GM12878 (cell line): ENCODE measurements at regions not wholly inside any gene's neighbourhood (a gene's known extent, or its start where the extent isn't known, plus 50 kb on each side); places are given as distances from the start of the nearest gene placed in this dataset.

Experiments used
- ATAC-seq: fragments of 200-7000 bp; cut with Tn5 transposase; 3 replicates; pipeline ENCODE4 v1.9.1; 2020; ENCODE audit warnings: mild to moderate bottlenecking, moderate library complexity
- BruUV-seq: library from RNA; stranded (reverse); fragments of 400-500 nt; replicated peaks from 2 replicates; lab custom pipeline; 2021; lab: Mats Ljungman, UMichigan
- CTCF ChIA-PET: fragments of 300-600 bp; sonication (Branson Sonifier 250); formaldehyde crosslinking; extraction: SDS; loops from one replicate; lab custom pipeline; 2021; ENCODE audit warnings: inconsistent platforms; lab: Yijun Ruan, JAX
- POLR2A ChIA-PET: fragments of 350-600 bp; formaldehyde crosslinking; extraction: SDS; loops from one replicate; lab custom pipeline; 2021; ENCODE audit warnings: inconsistent platforms; lab: Charles Lee
- RAD21 ChIA-PET: fragments of 300-600 bp; sonication (Branson Sonifier 250); formaldehyde crosslinking; loops from one replicate; lab custom pipeline; 2023; ENCODE audit warnings: antibody characterized with exemption; ENCODE audit not compliant: unreplicated experiment; lab: Charles Lee
- SMC1A ChIA-PET: fragments of 300-600 bp; sonication (Branson Sonifier 250); formaldehyde crosslinking; loops from one replicate; lab custom pipeline; 2023; ENCODE audit not compliant: unreplicated experiment, uncharacterized antibody; lab: Charles Lee
- DNase-seq: peaks from one replicate; pipeline ENCODE4 v3.0.0-alpha.2; 2011; ENCODE audit warnings: low read depth, low spot score
- FAIRE-seq: peaks from 3 replicates; lab custom pipeline; 2011; peaks lifted over from hg19 to GRCh38; lab: Jason Lieb, UNC
- H2AFZ ChIP-seq: 2 replicates; pipeline ENCODE4 v1.6.0; 2011; ENCODE audit warnings: low read depth, low read length, control low read depth; ENCODE audit not compliant: control insufficient read depth
- H3K27ac ChIP-seq: 2 replicates; pipeline ENCODE4 v1.5.1; 2011; ENCODE audit warnings: control low read depth; ENCODE audit not compliant: control insufficient read depth, insufficient read depth
- H3K27me3 ChIP-seq, 2 experiments: replicated peaks in 1 of 2; 2 replicates each; pipeline versions ENCODE4 v1.6.0 to v1.6.1; 2011; ENCODE audit warnings: low read length in 1 of 2; ENCODE audit not compliant: control insufficient read depth in 2 of 2, insufficient read depth in 2 of 2
- H3K36me3 ChIP-seq, 2 experiments: 2 replicates each; pipeline ENCODE4 v1.5.1; 2011; ENCODE audit warnings: low read length in 1 of 2; ENCODE audit not compliant: control insufficient read depth in 2 of 2, insufficient read depth in 2 of 2
- H3K4me1 ChIP-seq: 2 replicates; pipeline ENCODE4 v1.6.1; 2011; ENCODE audit warnings: mild to moderate bottlenecking, low read length, moderate library complexity, mixed read lengths; ENCODE audit not compliant: control insufficient read depth, insufficient read depth
- H3K4me2 ChIP-seq: 2 replicates; pipeline ENCODE4 v1.6.0; 2011; ENCODE audit warnings: control low read depth; ENCODE audit not compliant: control insufficient read depth, insufficient read depth
- H3K4me3 ChIP-seq: fragments of 200-600 bp; sonication (generic); 2 replicates; pipeline ENCODE4 v1.5.1; 2016
- H3K79me2 ChIP-seq: 2 replicates; pipeline ENCODE4 v1.6.0; 2011; ENCODE audit warnings: low read length; ENCODE audit not compliant: control insufficient read depth, insufficient read depth
- H3K9ac ChIP-seq: 2 replicates; pipeline ENCODE4 v1.8.0; 2011; ENCODE audit warnings: low read length, control low read depth, mixed read lengths; ENCODE audit not compliant: control insufficient read depth, insufficient read depth
- H3K9me3 ChIP-seq: replicated peaks from 3 replicates; pipeline ENCODE4 v1.5.1; 2011; ENCODE audit warnings: mild to moderate bottlenecking, low read length; ENCODE audit not compliant: control insufficient read depth, insufficient read depth
- H4K20me1 ChIP-seq: 2 replicates; pipeline ENCODE4 v1.6.0; 2011; ENCODE audit not compliant: control insufficient read depth, insufficient read depth
- CEBPB ChIP-seq, 2 experiments: fragments of 150-350 bp in 1 of 2; IDR thresholded peaks; 2 replicates each; pipeline ENCODE4 v1.6.1; 2012 to 2014; ENCODE audit warnings: low read depth in 2 of 2, low read length in 2 of 2, borderline replicate concordance in 1 of 2, inconsistent platforms in 1 of 2
- HCFC1 ChIP-seq: fragments of 150-350 bp; IDR thresholded peaks from 2 replicates; pipeline ENCODE4 v1.6.1; 2014; ENCODE audit warnings: low read length
- KAT2A ChIP-seq: conservative IDR thresholded peaks from 2 replicates; pipeline ENCODE4 v1.6.1; 2011; ENCODE audit warnings: low read depth, low read length; ENCODE audit not compliant: control insufficient read depth
- KDM1A ChIP-seq: fragments of 200-600 bp; sonication (generic); IDR thresholded peaks from 2 replicates; pipeline ENCODE4 v1.6.1; 2016; ENCODE audit warnings: borderline replicate concordance
- NFXL1 ChIP-seq: fragments of 450-650 bp; IDR thresholded peaks from 2 replicates; pipeline ENCODE4 v1.6.1; 2017; ENCODE audit warnings: antibody characterized with exemption, mild to moderate bottlenecking, borderline replicate concordance
- NFYB ChIP-seq: IDR thresholded peaks from 2 replicates; pipeline ENCODE4 v1.6.1; 2011; ENCODE audit warnings: low read depth, mild to moderate bottlenecking, low read length, improper control_type of control experiment, moderate library complexity; ENCODE audit not compliant: insufficient read depth
- RB1 ChIP-seq: fragments of 450-650 bp; formaldehyde crosslinking; IDR thresholded peaks from 2 replicates; pipeline ENCODE4 v1.6.1; 2017; ENCODE audit warnings: mild to moderate bottlenecking, borderline replicate concordance
- TAF1 ChIP-seq: IDR thresholded peaks from 2 replicates; pipeline ENCODE4 v1.6.1; 2011; ENCODE audit warnings: mild to moderate bottlenecking, low read depth, low read length, borderline replicate concordance
- TCF12 ChIP-seq: IDR thresholded peaks from 2 replicates; pipeline ENCODE4 v1.6.1; 2011; ENCODE audit warnings: low read depth, mild to moderate bottlenecking, low read length
- YBX1 ChIP-seq: fragments of 450-650 bp; IDR thresholded peaks from 2 replicates; pipeline ENCODE4 v1.6.1; 2016; ENCODE audit warnings: antibody characterized with exemption
- YY1 ChIP-seq: IDR thresholded peaks from 2 replicates; pipeline ENCODE4 v1.6.1; 2011; ENCODE audit warnings: low read depth, mild to moderate bottlenecking, low read length
- ZSCAN29 ChIP-seq: fragments of 450-650 bp; IDR thresholded peaks from 2 replicates; pipeline ENCODE4 v1.6.1; 2017; ENCODE audit warnings: mild to moderate bottlenecking, moderate library complexity
- WGBS: methylation state at CpG from one replicate; pipeline ENCODE4 v1.1.6; 2016; ENCODE audit warnings: low lambda C conversion rate; ENCODE audit not compliant: insufficient replicate concordance, insufficient coverage; ENCODE audit errors: missing lambda C conversion rate; 5-methylcytosine and 5-hydroxymethylcytosine counted together
- in situ Hi-C: fragments of 300-500 bp; cut with MboI; formaldehyde crosslinking; loops from 9 replicates; pipeline ENCODE4 v1.14.3; 2018; ENCODE audit warnings: mixed read lengths
- intact Hi-C: fragments of 100-400 bp; cut with micrococcal nuclease; formaldehyde crosslinking; loops from one replicate; pipeline ENCODE4 v1.14.2; 2022; ENCODE audit not compliant: unreplicated experiment
- TF ChIP-seq, protein P1 (sequence below): fragments of 450-650 bp; IDR thresholded peaks from 2 replicates; pipeline ENCODE4 v1.6.1; 2016; ENCODE audit warnings: mild to moderate bottlenecking, moderate library complexity, borderline replicate concordance
- TF ChIP-seq, protein P2 (sequence below): fragments of 450-650 bp; IDR thresholded peaks from 2 replicates; pipeline ENCODE4 v1.6.1; 2014; ENCODE audit warnings: mild to moderate bottlenecking

DNA sequence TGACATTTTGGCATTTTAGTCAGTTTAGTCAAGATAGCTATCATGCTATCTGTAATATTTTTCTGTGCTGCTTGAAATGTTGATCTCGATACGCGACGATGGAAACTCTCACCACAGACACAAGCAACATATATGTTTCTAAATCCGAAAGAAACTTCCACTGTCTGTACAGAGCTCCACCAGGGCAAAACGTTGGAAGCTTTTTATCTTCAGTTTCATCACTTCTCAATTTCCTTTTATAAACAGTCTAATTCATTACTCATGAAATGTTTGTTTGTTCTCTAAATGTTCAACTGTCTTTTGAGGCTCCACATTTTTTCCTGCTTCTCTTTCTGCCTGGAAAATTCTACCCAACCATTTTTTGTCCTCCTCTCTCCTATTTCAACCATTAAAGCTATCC, 737.6 kb downstream of the SLC16A7 start:
- Histone ChIP-seq H3K79me2 (no peaks in the 10 kb centered on the region), H3K4me3 (no peak overlapping the region), H3K9ac (no peak overlapping the region), H3K27me3 (no peaks in the 10 kb centered on the region), H3K4me1 (no peaks in the 10 kb centered on the region), H3K9me3 (no peaks in the 10 kb centered on the region)
- RAD21 ChIA-PET: no interaction called here
- WGBS: 18% methylated on average over 6 of the region's 6 CpGs
- ATAC-seq: no peak
- TF ChIP-seq NFYB (no peak), YY1 (no peak), TCF12 (no peak), KAT2A (no peak), YBX1 (no peak), NFXL1 (no peak), CEBPB (IDR thresholded peaks at IDR 0.05; ENCODE audit: borderline replicate concordance in 1 of 2, low read depth in 2 of 2, low read length in 2 of 2) (no peak), KDM1A (no peak), TAF1 (no peak), ZSCAN29 (no peak), HCFC1 (no peak), RB1 (no peak)
- TF ChIP-seq, protein P1, sequence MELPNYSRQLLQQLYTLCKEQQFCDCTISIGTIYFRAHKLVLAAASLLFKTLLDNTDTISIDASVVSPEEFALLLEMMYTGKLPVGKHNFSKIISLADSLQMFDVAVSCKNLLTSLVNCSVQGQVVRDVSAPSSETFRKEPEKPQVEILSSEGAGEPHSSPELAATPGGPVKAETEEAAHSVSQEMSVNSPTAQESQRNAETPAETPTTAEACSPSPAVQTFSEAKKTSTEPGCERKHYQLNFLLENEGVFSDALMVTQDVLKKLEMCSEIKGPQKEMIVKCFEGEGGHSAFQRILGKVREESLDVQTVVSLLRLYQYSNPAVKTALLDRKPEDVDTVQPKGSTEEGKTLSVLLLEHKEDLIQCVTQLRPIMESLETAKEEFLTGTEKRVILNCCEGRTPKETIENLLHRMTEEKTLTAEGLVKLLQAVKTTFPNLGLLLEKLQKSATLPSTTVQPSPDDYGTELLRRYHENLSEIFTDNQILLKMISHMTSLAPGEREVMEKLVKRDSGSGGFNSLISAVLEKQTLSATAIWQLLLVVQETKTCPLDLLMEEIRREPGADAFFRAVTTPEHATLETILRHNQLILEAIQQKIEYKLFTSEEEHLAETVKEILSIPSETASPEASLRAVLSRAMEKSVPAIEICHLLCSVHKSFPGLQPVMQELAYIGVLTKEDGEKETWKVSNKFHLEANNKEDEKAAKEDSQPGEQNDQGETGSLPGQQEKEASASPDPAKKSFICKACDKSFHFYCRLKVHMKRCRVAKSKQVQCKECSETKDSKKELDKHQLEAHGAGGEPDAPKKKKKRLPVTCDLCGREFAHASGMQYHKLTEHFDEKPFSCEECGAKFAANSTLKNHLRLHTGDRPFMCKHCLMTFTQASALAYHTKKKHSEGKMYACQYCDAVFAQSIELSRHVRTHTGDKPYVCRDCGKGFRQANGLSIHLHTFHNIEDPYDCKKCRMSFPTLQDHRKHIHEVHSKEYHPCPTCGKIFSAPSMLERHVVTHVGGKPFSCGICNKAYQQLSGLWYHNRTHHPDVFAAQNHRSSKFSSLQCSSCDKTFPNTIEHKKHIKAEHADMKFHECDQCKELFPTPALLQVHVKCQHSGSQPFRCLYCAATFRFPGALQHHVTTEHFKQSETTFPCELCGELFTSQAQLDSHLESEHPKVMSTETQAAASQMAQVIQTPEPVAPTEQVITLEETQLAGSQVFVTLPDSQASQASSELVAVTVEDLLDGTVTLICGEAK: no peak
- TF ChIP-seq, protein P2, sequence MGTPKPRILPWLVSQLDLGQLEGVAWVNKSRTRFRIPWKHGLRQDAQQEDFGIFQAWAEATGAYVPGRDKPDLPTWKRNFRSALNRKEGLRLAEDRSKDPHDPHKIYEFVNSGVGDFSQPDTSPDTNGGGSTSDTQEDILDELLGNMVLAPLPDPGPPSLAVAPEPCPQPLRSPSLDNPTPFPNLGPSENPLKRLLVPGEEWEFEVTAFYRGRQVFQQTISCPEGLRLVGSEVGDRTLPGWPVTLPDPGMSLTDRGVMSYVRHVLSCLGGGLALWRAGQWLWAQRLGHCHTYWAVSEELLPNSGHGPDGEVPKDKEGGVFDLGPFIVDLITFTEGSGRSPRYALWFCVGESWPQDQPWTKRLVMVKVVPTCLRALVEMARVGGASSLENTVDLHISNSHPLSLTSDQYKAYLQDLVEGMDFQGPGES: no peak
- TF ChIP-seq, all 136 proteins: peak for 0
- POLR2A ChIA-PET: no interaction called here
- intact Hi-C loops (no loop called here), in situ Hi-C loops (no loop called here)
- H4K20me1 ChIP-seq: no peaks in the 10 kb centered on the region
- H3K27ac ChIP-seq: no peak overlapping the region
- FAIRE-seq (no peak), DNase-seq (no peak)
- BruUV-seq: no TSS peak
- H3K36me3 ChIP-seq: no peaks in the 10 kb centered on the region
- SMC1A ChIA-PET: no interaction called here
- no peak overlapping the region for H2AFZ ChIP-seq
- H3K4me2 ChIP-seq: no peak overlapping the region
- CTCF ChIA-PET: interaction anchor here (0.9 kb wide), 1 partner anchor 15 kb away, joined by 3 read pairs; no protein-coding TSS in a partner anchor
